PFSK-1 (cell line): ENCODE measurements at regions not wholly inside any gene's neighbourhood (a gene's known extent, or its start where the extent isn't known, plus 50 kb on each side); places are given as distances from the start of the nearest gene placed in this dataset.

Experiments used
- FOXP2 ChIP-seq: optimal IDR thresholded peaks from 2 replicates; pipeline ENCODE3; 2011; ENCODE audit warnings: borderline replicate concordance, control low read depth, inconsistent platforms; ENCODE audit not compliant: insufficient read depth; ENCODE audit errors: extremely low read length, extremely low read depth
- POLR2AphosphoS5 ChIP-seq: IDR thresholded peaks from 2 replicates; pipeline ENCODE4 v1.6.1; 2012; ENCODE audit warnings: low read depth, mild to moderate bottlenecking, control low read depth, low read length, moderate library complexity
- REST ChIP-seq, 2 experiments: IDR thresholded peaks; 2 replicates each; pipeline versions ENCODE4 v1.6.1 to v1.8.0; 2011 to 2012; ENCODE audit warnings: low read depth in 2 of 2, low read length in 2 of 2, control low read depth in 1 of 2, inconsistent platforms in 1 of 2, mild to moderate bottlenecking in 1 of 2, moderate library complexity in 1 of 2; ENCODE audit not compliant: insufficient read depth in 1 of 2
- TAF1 ChIP-seq: IDR thresholded peaks from 2 replicates; pipeline ENCODE4 v1.6.1; 2012; ENCODE audit warnings: low read length, control low read depth, borderline replicate concordance; ENCODE audit not compliant: insufficient read depth

DNA sequence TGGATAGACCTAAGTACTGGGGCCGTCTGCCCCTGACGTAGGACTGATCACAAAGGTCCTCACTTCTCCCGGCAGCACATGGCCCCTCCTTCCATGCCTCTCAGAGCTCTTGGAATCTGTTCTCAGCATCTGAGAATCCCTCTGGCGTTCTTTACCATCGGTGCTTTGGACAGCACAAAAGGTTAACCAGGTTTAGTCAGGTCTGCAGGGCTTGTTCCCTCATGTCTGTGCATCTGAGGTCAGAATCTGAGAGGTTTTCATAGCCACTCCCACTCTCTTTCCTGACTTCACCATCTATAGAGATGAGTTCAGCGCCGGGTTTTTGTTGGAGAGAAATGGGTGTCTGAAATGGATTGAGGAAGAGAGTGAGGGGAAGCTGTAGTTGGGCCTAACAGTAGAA, 130.0 kb upstream of the ARHGAP5 start:
- TF ChIP-seq POLR2AphosphoS5 = no peak
- TF ChIP-seq REST (IDR thresholded peaks at IDR 0.05; ENCODE audit: insufficient read depth in 1 of 2, low read depth in 2 of 2, low read length in 2 of 2) = no peak
- no peak for TF ChIP-seq TAF1
- no peak for TF ChIP-seq FOXP2
